Body of pancreas (tissue), 4 donors: ENCODE measurements at regions not wholly inside any gene's neighbourhood (a gene's known extent, or its start where the extent isn't known, plus 50 kb on each side); places are given as distances from the start of the nearest gene placed in this dataset.

ENCODE experiments used
- CTCF ChIP-seq, 7 experiments: fragments of 450-650 bp in 4 of 7; fragments of 200-600 bp in 3 of 7; sonication (generic) in 3 of 7; IDR thresholded peaks; one replicate each; pipeline ENCODE4 v1.5.1; 2016 to 2019; ENCODE audit warnings: antibody characterized with exemption in 7 of 7
- POLR2A ChIP-seq, 3 donors: fragments of 450-650 bp; IDR thresholded peaks; one replicate each; pipeline ENCODE4 v1.6.1; 2016; ENCODE audit warnings: antibody characterized with exemption in 3 of 3, mild to moderate bottlenecking in 2 of 3

DNA sequence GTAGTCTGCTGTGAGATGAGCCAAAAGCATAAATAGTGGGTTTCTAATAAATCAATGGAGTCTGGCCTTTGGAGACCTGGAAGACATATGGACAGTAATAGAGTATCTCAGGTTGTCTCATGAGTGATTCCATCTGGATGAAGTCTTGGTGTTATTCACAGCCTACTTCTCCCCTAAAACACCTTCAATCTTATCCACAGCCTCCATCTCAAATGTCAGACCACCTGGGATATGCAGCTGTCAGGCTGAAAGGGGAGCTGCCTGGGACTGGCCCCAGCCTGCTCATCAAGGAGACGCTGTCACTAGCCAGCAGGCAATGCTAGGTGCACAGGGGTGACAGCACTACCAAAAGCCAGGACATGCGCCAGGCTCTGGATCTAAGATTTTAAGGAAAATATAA lies 684.0 kb upstream of the ZEB2 start:
- no peak for TF ChIP-seq CTCF (IDR thresholded peaks at IDR 0.05)
- TF ChIP-seq POLR2A (IDR thresholded peaks at IDR 0.05): no peak
